ENCODE measurements at regions not wholly inside any gene's neighbourhood (a gene's known extent, or its start where the extent isn't known, plus 50 kb on each side); places are given as distances from the start of the nearest gene placed in this dataset.

- no peak for TF ChIP-seq CTCF (IDR thresholded peaks at IDR 0.05)
- no peak for TF ChIP-seq ZFX (IDR thresholded peaks at IDR 0.05; ENCODE audit: borderline replicate concordance)
Observed at GRCh38 chr4:125590158-125590557, 275.4 kb downstream of the FAT4 start.

All from 22Rv1 (cell line).